GM21723 (cell line): ENCODE measurements at regions not wholly inside any gene's neighbourhood (a gene's known extent, or its start where the extent isn't known, plus 50 kb on each side); places are given as distances from the start of the nearest gene placed in this dataset.
A peak's percentile ranks its signal among the peaks of the same experiment; 100 is the strongest.
"Not testable (repeated sequence)": the region's sequence is repeated elsewhere in the genome, so short reads cannot be mapped to it uniquely, and the experiment has no call there.

Experiments used
- ATAC-seq: cut with Tn5 transposase; IDR thresholded peaks from one replicate; pipeline ENCODE4 v1.9.1; 2021; ENCODE audit warnings: mild to moderate bottlenecking, moderate library complexity; ENCODE audit not compliant: unreplicated experiment

DNA sequence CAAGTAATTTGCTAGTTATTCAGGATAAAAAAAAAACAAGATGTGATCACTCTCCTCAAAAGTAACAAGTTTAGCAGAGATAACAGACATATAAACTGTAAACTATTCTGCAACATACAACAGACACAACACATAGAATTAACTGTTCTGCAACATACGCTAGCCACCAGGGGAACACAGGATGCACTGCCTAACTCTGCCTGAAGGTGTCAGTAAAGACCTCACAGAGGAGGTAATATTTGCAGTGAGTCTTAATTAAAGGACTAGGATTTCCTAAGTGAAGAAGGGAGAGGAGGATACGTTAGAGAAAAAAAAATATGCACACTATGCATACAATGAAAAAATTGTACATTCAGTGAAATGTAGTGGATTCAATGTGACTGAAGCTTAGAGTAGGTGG, 129.6 kb downstream of the NBPF8 start:
- ATAC-seq, result peak; percentile 88

DNA sequence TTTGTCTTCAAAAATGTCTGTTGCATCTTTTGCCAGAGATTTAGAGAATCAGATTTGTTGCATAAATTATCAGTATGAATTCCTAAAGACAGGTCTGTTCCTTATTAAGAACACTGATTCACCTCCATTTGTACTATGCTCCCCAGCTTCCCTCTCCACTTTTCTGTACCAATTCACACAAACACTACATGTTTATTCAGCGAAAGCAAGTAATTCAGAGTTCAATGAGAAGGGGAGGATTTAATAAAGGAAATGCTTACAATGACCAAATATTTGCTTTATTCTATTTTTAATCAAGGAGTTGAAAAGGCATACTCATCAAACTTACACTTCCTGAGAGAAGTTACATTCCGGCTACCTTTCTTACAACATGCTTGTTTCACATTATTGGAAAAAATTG, 135.5 kb downstream of the NBPF8 start:
- ATAC-seq, result not testable (repeated sequence)

DNA sequence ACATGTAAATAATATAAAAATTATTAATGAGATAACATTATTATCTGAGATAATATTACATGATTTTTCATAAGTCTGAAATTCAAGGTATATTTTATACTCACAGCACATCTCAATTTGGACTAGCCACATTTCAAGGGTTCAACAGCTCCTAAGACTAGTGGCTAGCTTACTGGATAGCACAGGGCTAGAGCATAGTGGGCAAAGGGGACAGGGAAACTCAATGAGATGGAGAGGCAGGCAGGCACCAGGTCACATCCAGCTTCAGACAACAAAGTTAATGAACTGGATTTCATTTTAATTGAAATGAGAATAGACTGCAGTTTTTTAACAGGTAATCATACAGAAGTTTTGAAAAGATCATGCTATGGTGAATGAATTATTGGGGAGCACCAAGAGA, 137.4 kb downstream of the NBPF8 start:
- ATAC-seq, result not testable (repeated sequence)

DNA sequence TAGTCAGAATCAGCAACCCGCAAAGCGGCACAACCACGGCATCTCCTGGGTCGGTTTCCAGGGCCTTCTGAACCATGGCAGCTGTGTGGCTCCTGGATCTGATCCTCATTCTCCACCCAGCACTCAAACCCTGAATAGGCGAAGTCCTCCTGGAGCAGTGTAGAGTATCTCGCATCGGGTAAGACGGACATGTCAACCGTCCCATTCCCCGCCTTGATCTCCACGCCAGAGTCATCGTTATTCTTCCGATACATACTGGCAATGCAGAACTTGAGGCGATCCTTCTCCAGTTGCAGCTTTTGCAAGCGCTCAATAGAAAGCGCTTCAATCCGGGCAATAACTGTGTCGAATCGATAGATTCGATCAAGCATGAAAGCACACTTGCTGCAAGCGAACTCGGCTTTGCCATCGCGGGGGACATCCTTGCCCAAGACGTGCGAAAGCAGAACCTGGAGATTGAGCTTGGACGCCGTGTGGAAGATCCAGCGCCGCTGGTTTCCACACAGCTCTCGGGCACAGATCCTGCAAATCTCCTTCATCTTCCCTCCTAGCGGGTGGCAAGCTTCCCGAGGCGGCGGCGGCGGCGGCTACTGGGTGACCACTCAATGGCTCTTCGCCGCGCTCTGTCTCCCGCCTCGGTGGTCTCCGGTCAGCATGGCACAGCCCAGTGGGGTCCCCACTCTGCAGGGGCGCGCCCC, 142.9 kb downstream of the NBPF8 start:
- ATAC-seq, result peak; percentile 14

DNA sequence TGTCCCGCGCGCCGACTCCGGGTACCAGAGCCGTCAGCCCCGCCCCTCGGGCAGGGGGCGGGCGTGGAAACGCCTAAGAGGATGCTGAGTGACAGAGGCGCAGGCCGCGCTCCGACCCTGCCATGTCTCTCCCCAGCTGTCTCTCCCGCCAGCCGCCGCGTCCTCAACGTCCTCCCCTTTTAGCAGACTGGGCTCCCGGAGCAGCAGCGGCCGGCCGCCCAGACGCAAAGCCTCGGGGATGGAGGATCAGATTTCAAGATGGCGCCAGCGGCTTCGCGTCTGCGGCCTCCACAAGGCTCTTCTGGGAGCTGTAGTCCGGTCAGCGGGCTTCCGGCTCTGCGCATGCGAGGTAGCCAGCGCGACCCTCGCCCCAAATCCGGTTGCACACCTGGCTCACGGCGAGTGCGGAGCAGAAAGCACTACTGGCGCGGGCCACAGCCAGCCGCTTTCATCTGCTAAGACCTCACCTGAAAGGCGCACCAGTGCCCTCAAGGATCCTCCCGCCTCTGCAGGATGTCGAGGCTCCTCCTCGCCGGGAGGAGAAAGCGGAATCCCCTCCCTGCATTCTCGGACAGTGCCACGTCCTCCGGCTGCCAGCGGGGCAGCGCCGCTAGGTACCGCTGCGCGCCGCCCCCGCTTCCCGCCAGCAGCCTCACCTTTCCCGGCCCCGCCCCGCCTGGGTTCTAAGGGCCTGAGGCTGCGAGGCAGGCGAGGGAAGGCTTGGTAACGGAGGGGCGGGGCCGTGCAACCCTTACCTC, 143.6 kb downstream of the NBPF8 start:
- ATAC-seq, result peak; percentile 87

DNA sequence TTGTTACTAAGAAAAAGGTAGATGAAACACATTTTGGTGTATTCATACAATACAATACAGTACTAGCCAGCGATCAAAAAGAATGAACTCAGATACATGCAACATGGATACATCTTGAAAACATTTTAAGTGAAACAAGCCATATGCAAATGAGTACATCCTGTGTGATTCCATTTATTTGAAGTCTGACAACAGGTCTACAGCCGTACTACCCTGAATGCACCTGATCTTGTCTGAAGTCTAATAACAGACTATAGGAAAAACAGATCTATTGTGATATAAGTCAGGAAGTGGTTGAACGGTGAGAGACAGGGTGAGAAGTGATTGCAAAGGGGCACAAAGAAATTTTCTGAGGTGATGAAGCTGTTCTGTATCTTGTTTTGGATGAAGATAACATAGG, 146.9 kb downstream of the NBPF8 start:
- ATAC-seq, result not testable (repeated sequence)

DNA sequence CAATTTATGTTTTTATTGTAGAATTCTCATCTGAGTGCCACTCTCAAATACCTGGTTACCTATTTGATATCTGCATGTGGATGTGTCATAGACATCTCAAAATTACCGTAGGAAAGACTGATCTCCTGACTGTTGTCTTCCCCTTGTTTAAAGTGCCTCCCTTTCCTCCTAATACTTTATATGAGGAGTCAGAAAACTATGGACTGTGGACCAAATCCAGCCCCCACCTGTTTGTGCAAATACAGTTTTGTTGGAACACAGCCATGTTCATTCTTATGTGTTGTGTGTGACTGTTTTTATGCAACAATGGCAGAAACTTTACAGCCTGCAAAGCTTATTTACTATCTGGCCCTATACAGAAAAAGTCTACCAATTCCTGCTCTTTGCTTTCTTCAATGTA, 150.6 kb downstream of the NBPF8 start:
- ATAC-seq, result not testable (repeated sequence)

DNA sequence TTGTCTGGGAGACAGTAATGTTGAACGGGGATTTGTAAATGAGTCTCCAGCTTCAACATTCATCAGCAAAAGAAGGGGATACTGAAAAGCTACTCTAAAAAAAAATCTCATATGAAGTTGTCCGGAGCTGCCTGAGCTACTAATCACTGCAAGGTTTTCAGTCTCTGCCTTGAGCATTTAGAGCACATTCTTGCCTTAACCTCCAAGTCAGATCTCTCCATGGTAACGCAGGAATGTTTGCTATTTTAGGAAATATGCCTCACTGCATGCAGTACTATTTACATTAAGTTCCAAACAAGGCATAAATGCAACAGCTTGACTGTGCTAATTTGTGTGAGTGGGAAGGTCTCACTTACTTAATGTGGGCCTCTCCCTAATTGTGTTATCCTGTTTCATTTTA, 152.8 kb downstream of the NBPF8 start:
- not testable (repeated sequence) for ATAC-seq

DNA sequence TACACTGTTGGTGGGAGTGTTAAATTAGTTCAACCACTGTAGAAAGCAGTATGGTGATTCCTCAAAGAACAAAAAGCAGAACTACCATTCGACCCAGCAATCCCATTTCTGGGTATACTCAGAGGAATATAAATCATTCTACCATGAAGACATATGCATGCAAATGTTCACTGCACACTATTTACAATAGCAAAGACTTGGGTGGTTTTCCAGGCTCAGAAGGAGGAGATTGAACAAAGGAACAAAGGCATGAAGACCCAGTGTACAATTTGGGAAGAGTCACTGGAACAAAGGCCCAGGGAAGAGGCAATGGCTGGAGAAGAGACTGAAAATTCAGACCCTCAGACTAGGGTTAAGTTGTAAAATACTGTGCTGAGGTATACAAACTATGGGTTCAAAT, 148.5 kb upstream of the NBPF26 start:
- not testable (repeated sequence) for ATAC-seq

DNA sequence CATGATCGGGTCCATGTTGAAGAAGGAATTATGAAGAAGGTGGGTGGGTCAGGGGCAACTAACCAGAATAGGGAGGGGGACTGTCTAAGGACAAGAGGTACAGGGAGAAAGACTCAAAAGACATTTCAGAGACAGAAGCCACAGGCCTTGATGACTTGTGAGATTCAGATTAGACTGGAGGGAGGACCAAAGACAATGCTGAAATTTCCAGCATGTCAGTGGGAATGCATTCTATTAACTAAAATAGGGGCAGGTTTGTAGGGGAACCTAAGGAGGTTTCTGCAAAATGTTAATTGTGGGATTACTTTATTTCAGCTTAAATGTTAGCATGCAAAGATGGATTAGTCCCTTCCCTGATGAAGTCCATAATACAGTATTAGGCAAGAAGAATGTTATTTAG, 141.6 kb upstream of the NBPF26 start:
- ATAC-seq, result not testable (repeated sequence)

DNA sequence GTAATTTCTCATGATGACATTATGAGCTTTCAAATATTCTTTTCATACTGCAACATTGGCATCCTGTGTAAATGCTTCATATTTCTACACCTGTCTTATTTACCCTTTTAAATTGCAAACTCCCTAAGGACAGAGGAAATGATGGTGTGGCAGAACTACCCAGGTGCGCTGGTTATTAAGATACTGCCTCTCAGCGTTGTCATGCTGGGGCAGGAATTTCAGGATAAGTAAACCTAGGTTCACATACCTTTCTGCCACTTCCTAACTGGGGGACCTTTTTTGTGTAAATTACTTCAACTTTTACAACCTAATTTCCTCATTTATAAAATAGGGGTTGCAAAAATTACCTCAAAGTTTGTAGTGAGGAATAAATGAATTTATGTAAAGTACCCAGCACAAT, 137.7 kb upstream of the NBPF26 start:
- not testable (repeated sequence) for ATAC-seq

DNA sequence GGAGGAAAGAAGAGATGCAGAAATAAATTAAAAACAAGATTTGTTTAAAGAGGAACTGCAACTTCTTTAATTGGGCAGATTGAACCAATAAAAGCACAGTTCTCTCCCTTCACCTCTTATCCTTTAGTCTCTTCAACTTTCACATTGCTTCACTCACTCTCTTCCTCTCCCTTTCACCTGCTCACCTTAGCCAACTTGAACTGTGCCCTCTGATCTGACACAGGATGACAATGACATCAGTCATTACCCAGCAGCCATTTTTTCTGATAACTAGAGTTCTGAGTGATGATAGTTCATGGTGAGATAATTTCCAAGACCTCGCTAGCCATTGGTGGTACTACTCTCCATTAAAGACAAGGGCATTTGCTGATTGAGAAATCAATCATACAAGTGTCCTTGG, 134.9 kb upstream of the NBPF26 start:
- ATAC-seq, result not testable (repeated sequence)

DNA sequence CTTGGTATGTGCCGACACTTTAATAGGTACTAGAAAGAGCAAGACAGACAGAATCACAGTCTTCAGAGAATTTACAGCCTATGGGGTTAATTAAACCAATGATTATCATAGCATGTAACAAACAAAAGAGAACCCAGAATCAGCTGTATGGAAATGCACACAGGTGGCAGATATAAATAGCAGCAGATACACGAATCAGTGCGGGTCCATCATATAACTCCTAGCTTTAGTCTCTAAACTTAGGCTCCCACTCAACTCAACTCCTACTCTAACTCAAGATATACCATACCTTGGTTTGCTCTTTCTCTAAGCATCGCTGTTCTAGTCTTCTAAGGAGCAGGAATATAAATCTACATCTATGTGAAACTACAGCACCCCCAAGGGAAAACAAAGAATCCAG, 132.0 kb upstream of the NBPF26 start:
- not testable (repeated sequence) for ATAC-seq

DNA sequence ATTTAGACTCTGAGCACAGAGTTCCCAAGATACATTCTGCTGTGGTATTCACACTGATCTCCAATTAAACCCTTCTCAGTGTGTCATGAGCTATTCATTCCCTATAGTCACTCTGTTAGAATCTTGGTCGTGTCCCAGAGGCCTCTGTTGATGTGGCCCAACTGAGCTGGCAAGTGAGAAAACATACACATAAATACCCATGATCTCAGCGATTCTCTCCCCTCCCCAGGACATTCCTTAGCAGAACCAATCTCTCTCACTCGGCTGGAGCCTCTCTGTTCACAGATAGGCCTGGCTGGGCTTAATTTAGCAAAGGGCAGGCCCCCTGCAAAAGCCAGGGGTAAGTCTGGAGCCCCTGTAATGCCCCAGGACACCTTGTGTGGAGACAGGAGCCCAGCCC, 130.8 kb upstream of the NBPF26 start:
- ATAC-seq, result not testable (repeated sequence)

DNA sequence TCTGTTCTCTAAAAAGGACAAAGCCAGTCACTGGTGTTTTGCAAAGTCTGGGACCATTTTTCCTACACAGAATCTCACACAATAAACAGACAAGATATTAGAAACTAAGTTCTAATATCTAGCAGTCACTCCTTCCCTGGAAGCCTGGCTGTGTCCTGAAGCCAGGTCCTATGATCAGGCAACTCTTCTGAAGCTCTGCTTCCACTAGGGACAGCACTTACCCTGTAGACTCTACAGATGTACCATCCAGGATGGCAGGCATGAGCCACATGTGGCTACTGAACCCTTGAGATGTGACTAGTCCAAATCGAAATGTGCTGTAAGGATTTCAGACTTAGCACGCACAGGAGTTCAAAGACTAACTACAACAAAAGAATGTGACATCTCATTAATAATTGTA, 130.1 kb upstream of the NBPF26 start:
- not testable (repeated sequence) for ATAC-seq

DNA sequence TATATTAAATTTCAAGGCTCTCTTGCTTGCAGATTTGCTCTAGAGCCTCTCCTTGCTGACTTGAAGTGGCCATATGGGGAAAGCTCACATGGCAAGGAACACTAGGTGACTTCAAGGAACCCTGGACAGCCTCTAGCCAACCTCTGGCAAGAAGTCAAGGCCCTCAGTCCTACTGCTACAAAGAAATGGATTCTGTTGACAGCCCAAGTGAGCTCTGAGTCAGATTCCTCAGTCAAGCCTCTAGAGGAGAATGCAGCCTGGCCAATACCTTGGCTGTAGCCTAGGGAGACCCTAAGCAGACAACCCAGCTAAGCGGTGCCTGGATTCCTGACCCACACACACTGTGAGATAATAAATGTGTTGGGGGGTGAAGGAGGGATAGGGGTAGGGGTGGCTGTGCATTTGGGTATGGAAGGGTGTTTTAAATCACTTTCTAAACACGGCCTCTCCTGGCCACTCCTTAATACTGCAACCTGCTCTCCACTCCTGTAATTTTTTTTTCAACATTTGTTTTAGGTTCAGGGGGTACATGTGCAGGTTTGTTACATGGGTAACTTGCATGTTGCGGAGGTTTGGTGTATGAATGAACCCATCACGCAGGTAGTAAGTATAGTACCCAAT, 125.3 kb upstream of the NBPF26 start:
- not testable (repeated sequence) for ATAC-seq

DNA sequence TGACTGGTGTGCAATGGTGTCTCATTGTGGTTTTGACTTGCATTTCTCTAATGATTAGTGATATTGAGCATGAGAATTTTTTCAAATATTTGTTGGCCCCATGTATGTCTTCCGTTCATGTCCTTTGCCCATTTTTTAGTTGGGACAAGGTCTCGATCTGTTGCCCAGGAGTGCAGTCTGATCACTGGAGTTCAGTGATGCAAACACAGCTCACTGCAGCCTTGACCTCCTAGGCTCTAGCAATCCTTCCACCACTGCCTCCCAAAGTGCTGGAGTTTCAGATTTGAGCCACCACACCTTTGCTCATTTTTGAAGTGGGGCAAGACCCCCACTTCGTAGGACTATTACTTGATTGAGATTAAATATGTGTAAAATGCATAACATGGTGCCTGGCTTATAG, 124.2 kb upstream of the NBPF26 start:
- ATAC-seq, result not testable (repeated sequence)

DNA sequence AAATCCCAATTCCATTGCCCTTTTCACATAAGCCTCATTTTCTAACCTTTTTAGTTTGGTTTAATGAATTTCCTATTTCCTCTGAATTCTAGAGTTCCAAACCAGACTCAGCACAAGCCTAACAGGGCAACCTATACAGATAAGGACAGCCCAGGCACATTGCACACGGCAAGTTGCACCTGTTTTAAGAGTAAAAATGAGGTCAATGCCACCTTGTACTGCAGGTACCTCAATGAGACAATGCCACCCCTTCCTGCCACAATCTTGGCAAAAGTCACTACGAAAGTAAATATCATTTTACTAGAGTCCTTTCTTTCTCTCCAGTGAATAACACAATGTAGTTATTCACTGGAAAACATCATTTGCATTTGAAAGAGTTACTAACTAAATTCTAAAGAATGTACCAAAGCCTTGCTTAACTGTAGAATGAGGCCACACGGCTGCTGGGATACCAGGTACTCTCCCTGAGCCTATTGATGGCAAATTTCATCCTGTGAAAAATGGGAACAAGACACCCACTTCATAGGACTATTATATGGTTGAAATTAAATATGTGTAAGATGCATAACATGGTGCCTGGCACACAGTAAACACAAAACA, 123.2 kb upstream of the NBPF26 start:
- ATAC-seq, result not testable (repeated sequence)

DNA sequence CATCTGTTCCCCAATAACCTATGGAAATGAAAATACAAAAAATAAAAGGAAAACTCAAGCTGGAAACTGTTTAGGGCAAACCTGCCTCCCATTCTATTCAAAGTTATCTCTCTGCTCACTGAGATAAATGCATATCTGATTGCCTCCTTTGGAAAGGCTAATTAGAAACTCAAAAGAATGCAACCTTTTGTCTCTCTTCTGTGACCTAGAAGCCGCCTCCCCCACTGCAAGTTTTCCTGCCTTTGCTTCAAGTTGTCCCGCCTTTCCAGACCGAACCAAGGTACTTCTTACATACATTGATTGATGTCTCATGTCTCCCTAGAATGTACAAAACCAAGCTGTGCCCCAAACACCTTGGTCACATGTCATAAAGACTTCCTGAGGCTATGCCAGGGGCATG, 115.9 kb upstream of the NBPF26 start:
- not testable (repeated sequence) for ATAC-seq

DNA sequence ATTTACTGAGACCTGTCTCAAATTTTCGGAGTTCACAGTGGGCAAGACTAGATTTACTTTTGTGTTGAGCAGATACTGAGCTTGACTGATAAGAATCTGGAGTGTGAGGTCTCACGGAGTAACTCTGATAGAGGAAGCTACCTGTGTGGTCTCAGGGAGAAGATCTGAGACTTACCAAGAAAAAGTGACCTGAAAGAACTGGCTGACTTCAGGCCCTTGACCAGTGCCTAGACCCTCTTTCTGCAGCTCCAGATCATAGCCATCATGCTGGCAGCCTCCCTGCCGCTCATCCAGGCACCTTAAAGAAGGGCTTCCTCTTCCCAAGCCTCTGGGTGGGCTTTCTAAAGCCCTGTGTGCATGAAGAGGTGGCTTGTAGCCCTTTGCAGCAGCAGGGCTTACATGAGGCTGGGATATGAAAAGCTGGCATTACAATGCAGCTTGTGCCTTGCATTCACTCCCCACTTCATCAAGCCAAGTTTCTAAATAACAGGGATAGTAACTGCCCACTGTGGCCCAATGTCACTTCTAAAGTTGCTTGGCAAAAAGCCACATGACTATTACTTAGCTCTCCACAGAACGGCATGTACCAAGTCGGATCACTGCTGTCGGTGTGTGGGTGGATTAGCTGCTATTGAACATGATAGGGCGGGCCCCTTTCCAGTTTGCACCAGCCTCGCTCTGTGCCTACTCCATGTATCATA, 115.3 kb upstream of the NBPF26 start:
- not testable (repeated sequence) for ATAC-seq
